GM10266 (cell line): ENCODE measurements at regions not wholly inside any gene's neighbourhood (a gene's known extent, or its start where the extent isn't known, plus 50 kb on each side); places are given as distances from the start of the nearest gene placed in this dataset.

ENCODE experiments used
- DNase-seq: peaks from one replicate; pipeline ENCODE4 v3.0.0; 2012; ENCODE audit errors: extremely low spot score
- CTCF ChIP-seq: IDR thresholded peaks from 2 replicates; pipeline ENCODE4 v1.5.1; 2012; ENCODE audit warnings: mild to moderate bottlenecking, low read depth; ENCODE audit not compliant: control insufficient read depth, insufficient read depth; ENCODE audit errors: missing control alignments

DNA sequence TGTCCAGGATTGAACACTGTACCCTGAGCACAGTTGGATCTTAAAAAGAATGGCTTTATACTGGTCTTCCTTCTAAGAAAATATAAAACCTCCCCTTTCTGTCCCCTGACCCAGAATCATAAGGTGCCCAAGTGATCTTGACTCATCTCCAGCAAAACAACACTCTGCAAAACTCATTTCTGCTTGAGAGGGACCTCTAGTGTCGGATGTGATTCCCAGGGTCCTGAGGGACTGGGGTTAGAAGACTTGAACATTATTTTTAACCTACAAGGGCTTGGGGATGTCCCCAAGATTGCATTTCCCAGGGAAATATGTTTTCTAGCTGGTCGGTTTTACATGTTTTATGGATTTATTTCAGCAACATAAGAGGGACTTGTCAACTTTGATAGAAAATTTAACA, 1318.5 kb upstream of the CELF4 start:
- DNase-seq: no peak
- TF ChIP-seq CTCF: no peak

DNA sequence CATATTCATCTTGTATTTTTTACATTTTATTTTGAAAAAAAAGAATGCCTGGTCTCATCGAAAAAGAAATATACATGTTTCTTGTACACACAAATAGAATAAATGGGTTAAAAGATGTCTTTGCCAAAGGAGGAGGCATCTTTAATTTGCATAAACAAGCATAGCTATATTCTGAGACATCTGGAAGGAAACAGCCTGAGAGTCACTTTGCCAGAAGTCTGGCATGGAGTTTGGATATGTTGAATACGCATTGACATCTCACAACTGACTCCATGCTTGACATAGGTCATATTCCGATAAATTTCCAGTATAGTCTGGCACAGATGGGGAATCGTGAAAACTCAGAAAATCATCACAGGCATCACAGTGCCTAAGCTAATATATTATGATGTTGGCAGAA, 1317.5 kb upstream of the CELF4 start:
- TF ChIP-seq CTCF: no peak
- no peak for DNase-seq

- TF ChIP-seq CTCF: no peak
- DNase-seq: no peak
Measured at GRCh38 chr18:38879871-38880270, 1314.3 kb upstream of the CELF4 start.

- no peak for DNase-seq
- TF ChIP-seq CTCF: no peak
Measured at GRCh38 chr18:38872342-38872741, 1306.7 kb upstream of the CELF4 start.

DNA sequence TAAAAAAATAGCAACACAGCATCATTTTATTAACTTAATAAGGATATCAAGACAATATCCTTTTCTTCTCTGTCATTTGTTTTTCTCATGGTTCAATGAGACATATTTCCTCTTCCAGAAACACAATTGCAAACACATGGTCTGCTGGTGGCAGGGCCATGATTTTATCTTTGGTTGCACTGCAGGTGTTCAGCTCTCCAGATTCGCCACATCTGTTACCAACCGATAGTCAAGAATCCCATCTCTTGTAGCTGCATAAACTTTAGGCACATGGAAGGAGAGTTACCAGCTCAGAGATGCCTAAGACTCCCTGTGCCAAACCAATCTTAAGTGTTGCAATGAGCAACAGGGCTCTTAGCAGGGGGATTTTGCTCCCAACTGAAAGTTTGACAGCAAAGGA, 1303.2 kb upstream of the CELF4 start:
- no peak for DNase-seq
- TF ChIP-seq CTCF: no peak

DNA sequence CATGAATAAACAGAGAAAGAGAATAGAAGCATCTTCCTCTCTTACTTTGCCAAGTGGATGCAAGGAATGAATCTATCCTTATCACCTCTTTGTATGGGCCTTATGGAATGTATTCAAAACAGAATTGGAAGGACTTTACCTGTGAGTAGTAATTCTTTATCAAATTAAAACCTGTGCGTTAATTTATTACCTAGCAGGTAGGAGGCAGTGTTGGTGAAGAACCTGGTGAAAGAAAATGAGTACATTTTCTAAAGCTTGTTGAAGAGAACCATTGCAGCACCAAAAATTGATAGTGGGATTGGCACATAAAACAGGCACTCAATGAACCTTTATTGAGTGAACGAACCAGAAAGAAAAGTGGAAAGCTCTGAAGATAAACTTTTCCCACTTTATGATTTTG, 1302.1 kb upstream of the CELF4 start:
- TF ChIP-seq CTCF: no peak
- DNase-seq: no peak

- DNase-seq: no peak
- no peak for TF ChIP-seq CTCF
Measured at GRCh38 chr18:38851526-38851925, 1285.9 kb upstream of the CELF4 start.
